ENCODE measurements at regions not wholly inside any gene's neighbourhood (a gene's known extent, or its start where the extent isn't known, plus 50 kb on each side); places are given as distances from the start of the nearest gene placed in this dataset.

DNA sequence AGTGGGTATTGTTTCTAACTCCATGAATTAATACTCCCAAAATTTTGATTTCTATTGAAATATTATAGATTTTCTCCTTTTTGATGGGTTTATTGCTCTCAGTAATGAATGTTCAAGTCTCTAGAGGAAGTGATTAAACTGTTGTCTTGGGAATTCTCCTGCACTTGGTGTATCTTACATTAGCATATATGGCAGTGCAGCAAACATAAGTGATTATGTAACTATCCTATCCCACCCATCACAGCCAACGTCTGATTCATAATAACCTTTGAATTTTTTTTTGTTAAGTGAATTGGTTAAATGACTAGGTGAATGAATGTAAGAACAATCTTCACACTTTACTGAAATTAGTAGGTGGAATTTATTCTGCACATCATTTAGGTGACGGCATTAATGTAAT is 483.7 kb downstream of the TAF11L14 start:
- no peak overlapping the region for H4K8ac ChIP-seq (ENCODE audit: extremely low read depth, insufficient read depth, low read length)
- H3K14ac ChIP-seq (ENCODE audit: insufficient read length): no peak overlapping the region
- no peaks in the 10 kb centered on the region for H3K27me3 ChIP-seq (replicated peaks in 1 of 4; ENCODE audit: control insufficient read depth in 3 of 4, extremely low read depth in 1 of 4, insufficient read depth in 3 of 4, low read length in 3 of 4)
- FAIRE-seq (no peak), DNase-seq (ENCODE audit: low read depth in 1 of 2, low spot score in 2 of 2) (no peak)
- ChIA-PET CTCF (ENCODE audit: partially characterized antibody) (interaction anchor here (1.2 kb wide), 1 partner anchor 12 kb away, joined by 3 read pairs; no protein-coding TSS in a partner anchor), POLR2A (ENCODE audit: partially characterized antibody) (no interaction called here)
- H3K4me3 ChIP-seq (ENCODE audit: extremely low read depth in 1 of 4, insufficient read depth in 2 of 4, low read depth in 3 of 4, low read length in 4 of 4): no peak overlapping the region
- H2AK5ac ChIP-seq (ENCODE audit: low read depth, low read length): no peak overlapping the region
- H3K18ac ChIP-seq (ENCODE audit: extremely low read depth, low read length): no peak overlapping the region
- H4K5ac ChIP-seq (ENCODE audit: insufficient read length, low read depth, low read length): no peak overlapping the region
- H3K79me2 ChIP-seq (ENCODE audit: control insufficient read depth in 1 of 2, insufficient read depth in 2 of 2, low read length in 2 of 2): no peaks in the 10 kb centered on the region
- no peak overlapping the region for H2BK20ac ChIP-seq (ENCODE audit: low read length)
- no peak overlapping the region for H3K23ac ChIP-seq (ENCODE audit: insufficient read length)
- no peak overlapping the region for H2BK120ac ChIP-seq (replicated peaks; ENCODE audit: low read depth, low read length)
- no peaks in the 10 kb centered on the region for H4K20me1 ChIP-seq (replicated peaks in 1 of 2; ENCODE audit: control insufficient read depth in 1 of 2, insufficient read depth in 2 of 2, low read length in 2 of 2)
- no peak overlapping the region for H2BK15ac ChIP-seq (ENCODE audit: low read length)
- WGBS, 2 experiments (ENCODE audit: extremely low coverage in 1 of 2, insufficient coverage in 1 of 2, insufficient read length in 1 of 2, insufficient replicate concordance in 2 of 2, low coverage in 1 of 2, low lambda C conversion rate in 2 of 2, missing lambda C conversion rate in 1 of 2): 96% methylated on average over 2 of the region's 2 CpGs; no CpG with 5 or more reads in 1 of the 2 experiments
- H2BK5ac ChIP-seq (ENCODE audit: low read depth, low read length): no peak overlapping the region
- H3K4ac ChIP-seq (replicated peaks; ENCODE audit: insufficient read length, low read depth, low read length): no peak overlapping the region
- no peaks in the 10 kb centered on the region for H3K36me3 ChIP-seq (ENCODE audit: control insufficient read depth in 2 of 4, insufficient read depth in 4 of 4, low read length in 3 of 4)
- no peak overlapping the region for H3K4me2 ChIP-seq (ENCODE audit: insufficient read depth in 1 of 2, low read depth in 2 of 2, low read length in 2 of 2)
- H2AFZ ChIP-seq (ENCODE audit: low read length): no peak overlapping the region
- H3K9me3 ChIP-seq (ENCODE audit: insufficient read depth in 2 of 2, low read depth in 1 of 2, low read length in 1 of 2): no peaks in the 10 kb centered on the region
- H3K23me2 ChIP-seq (ENCODE audit: low read depth, low read length): no peaks in the 10 kb centered on the region
- H3K56ac ChIP-seq (replicated peaks; ENCODE audit: insufficient read length, low read depth, low read length): no peak overlapping the region
- no peak overlapping the region for H2BK12ac ChIP-seq (ENCODE audit: low read depth, low read length)
- H3K27ac ChIP-seq (ENCODE audit: low read depth, low read length): no peak overlapping the region
- no peak overlapping the region for H3K9ac ChIP-seq (replicated peaks in 1 of 4; ENCODE audit: extremely low read depth in 1 of 4, low read depth in 3 of 4, low read length in 3 of 4)
- H3K79me1 ChIP-seq (ENCODE audit: low read depth, low read length): no peaks in the 10 kb centered on the region
- no peak overlapping the region for H4K91ac ChIP-seq (replicated peaks; ENCODE audit: insufficient read length, low read length)
- peaks cover 3 to 12% (median 6%) of the 10 kb centered on the region in 4 experiments for H3K4me1 ChIP-seq (replicated peaks in 1 of 4; ENCODE audit: control insufficient read depth in 3 of 4, insufficient read depth in 4 of 4, low read length in 3 of 4)
- no peak for TF ChIP-seq FOSL1 (IDR thresholded peaks at IDR 0.05; ENCODE audit: insufficient read depth, low read depth, low read length)
- no peak for TF ChIP-seq CHD2 (IDR thresholded peaks at IDR 0.05; ENCODE audit: low read length)
- no peak for TF ChIP-seq TEAD4 (IDR thresholded peaks at IDR 0.05; ENCODE audit: low read depth, low read length)
- no peak for TF ChIP-seq ASH2L (IDR thresholded peaks at IDR 0.05; ENCODE audit: low read length)
- no peak for TF ChIP-seq NRF1 (IDR thresholded peaks at IDR 0.05; ENCODE audit: low read depth, low read length)
- no peak for TF ChIP-seq POU5F1 (IDR thresholded peaks at IDR 0.05; ENCODE audit: low read depth, low read length)
- no peak for TF ChIP-seq MAFK (IDR thresholded peaks at IDR 0.05; ENCODE audit: low read depth, low read length)
- no peak for TF ChIP-seq ZNF274 (IDR thresholded peaks at IDR 0.05; ENCODE audit: borderline replicate concordance, extremely low read depth, low read length)
- TF ChIP-seq NANOG (IDR thresholded peaks at IDR 0.05; ENCODE audit: insufficient read depth, low read depth, low read length, poor library complexity, severe bottlenecking): no peak
- no peak for TF ChIP-seq YY1 (IDR thresholded peaks at IDR 0.05; ENCODE audit: low read depth, low read length)
- TF ChIP-seq CBX8 (IDR thresholded peaks at IDR 0.05; ENCODE audit: borderline replicate concordance, low read depth, low read length): no peak
- no peak for TF ChIP-seq SRF (IDR thresholded peaks at IDR 0.05; ENCODE audit: low read depth, low read length)
- no peak for TF ChIP-seq CTBP2 (IDR thresholded peaks at IDR 0.05; ENCODE audit: borderline replicate concordance, insufficient read depth, insufficient read length, low read length)
- TF ChIP-seq CREB1 (IDR thresholded peaks at IDR 0.05): no peak
- no peak for TF ChIP-seq BRCA1 (IDR thresholded peaks at IDR 0.05; ENCODE audit: low read depth, low read length)

Data from H1 (cell line).